ENCODE measurements at regions not wholly inside any gene's neighbourhood (a gene's known extent, or its start where the extent isn't known, plus 50 kb on each side); places are given as distances from the start of the nearest gene placed in this dataset.
A peak's percentile ranks its signal among the peaks of the same experiment; 100 is the strongest.

GRCh38 chr6:169909113-169909512, 157.7 kb downstream of the ERMARD start:
- no peak for TF ChIP-seq CTCF (IDR thresholded peaks at IDR 0.05)
- 81% methylated on average over 7 of the region's 7 CpGs for WGBS (ENCODE audit: insufficient coverage)
- DNase-seq (no peak), ATAC-seq (no peak)
- Mint-ChIP-seq H3K27ac (no peak overlapping the region), H3K36me3 (no peaks in the 10 kb centered on the region), H3K4me1 (peaks cover 15 to 16% of the 10 kb centered on the region in 2 donors), H3K9me3 (no peaks in the 10 kb centered on the region), H3K4me3 (no peak overlapping the region), H3K27me3 (ENCODE audit: low read depth in 2 of 2) (peaks cover 8 to 13% of the 10 kb centered on the region in 2 donors)
- Histone ChIP-seq H3K4me1 (ENCODE audit: control insufficient read depth, insufficient read depth, low read length) (peaks cover 7% of the 10 kb centered on the region), H3K4me3 (ENCODE audit: low read length) (no peak overlapping the region), H3K36me3 (ENCODE audit: control insufficient read depth, insufficient read depth, low read length) (no peaks in the 10 kb centered on the region), H3K27me3 (ENCODE audit: control insufficient read depth, insufficient read depth, low read length) (no peaks in the 10 kb centered on the region), H3K27ac (ENCODE audit: low read length) (no peak overlapping the region), H3K9me3 (ENCODE audit: control insufficient read depth, insufficient read depth, low read length) (no peaks in the 10 kb centered on the region)
- intact Hi-C loops (cut with micrococcal nuclease): no loop called here

- intact Hi-C loops (cut with micrococcal nuclease): no loop called here
- Histone ChIP-seq H3K27me3 (ENCODE audit: control insufficient read depth, insufficient read depth, low read length) (no peaks in the 10 kb centered on the region), H3K36me3 (ENCODE audit: control insufficient read depth, insufficient read depth, low read length) (no peaks in the 10 kb centered on the region), H3K4me3 (ENCODE audit: low read length) (no peak overlapping the region), H3K9me3 (ENCODE audit: control insufficient read depth, insufficient read depth, low read length) (no peaks in the 10 kb centered on the region), H3K27ac (ENCODE audit: low read length) (no peak overlapping the region), H3K4me1 (ENCODE audit: control insufficient read depth, insufficient read depth, low read length) (peaks cover 6% of the 10 kb centered on the region)
- H3K27ac Mint-ChIP-seq: no peak overlapping the region
- no peaks in the 10 kb centered on the region for H3K9me3 Mint-ChIP-seq
- peaks cover 9 to 10% of the 10 kb centered on the region in 2 donors for H3K4me1 Mint-ChIP-seq
- DNase-seq (no peak), ATAC-seq (no peak)
- TF ChIP-seq CTCF (IDR thresholded peaks at IDR 0.05): no peak
- no peak overlapping the region for H3K4me3 Mint-ChIP-seq
- 97% methylated on average over 7 of the region's 8 CpGs for WGBS (ENCODE audit: insufficient coverage)
- H3K27me3 Mint-ChIP-seq (ENCODE audit: low read depth in 2 of 2): peaks cover 8% of the 10 kb centered on the region in 2 donors
- H3K36me3 Mint-ChIP-seq: no peaks in the 10 kb centered on the region
Observed at GRCh38 chr6:169908403-169908933, 157.0 kb downstream of the ERMARD start.

GRCh38 chr6:169907419-169908115, 156.1 kb downstream of the ERMARD start:
- Histone ChIP-seq H3K36me3 (ENCODE audit: control insufficient read depth, insufficient read depth, low read length) (no peaks in the 10 kb centered on the region), H3K27me3 (ENCODE audit: control insufficient read depth, insufficient read depth, low read length) (no peaks in the 10 kb centered on the region), H3K4me3 (ENCODE audit: low read length) (no peak overlapping the region), H3K27ac (ENCODE audit: low read length) (no peak overlapping the region), H3K9me3 (ENCODE audit: control insufficient read depth, insufficient read depth, low read length) (no peaks in the 10 kb centered on the region), H3K4me1 (ENCODE audit: control insufficient read depth, insufficient read depth, low read length) (no peaks in the 10 kb centered on the region)
- TF ChIP-seq CTCF (IDR thresholded peaks at IDR 0.05): no peak
- H3K4me3 Mint-ChIP-seq: no peak overlapping the region
- intact Hi-C loops (cut with micrococcal nuclease): no loop called here
- peak in 1 of 3 donors; percentile 5 for ATAC-seq
- H3K36me3 Mint-ChIP-seq: no peaks in the 10 kb centered on the region
- H3K4me1 Mint-ChIP-seq: peaks cover under 1% of the 10 kb centered on the region in 2 donors
- peaks cover 0 to 8% of the 10 kb centered on the region in 2 donors for H3K27me3 Mint-ChIP-seq (ENCODE audit: low read depth in 2 of 2)
- H3K27ac Mint-ChIP-seq: no peak overlapping the region
- WGBS (ENCODE audit: insufficient coverage): 81% methylated on average over 9 of the region's 9 CpGs
- DNase-seq: no peak
- H3K9me3 Mint-ChIP-seq: no peaks in the 10 kb centered on the region

Data from natural killer cell (primary cell).